OCI-LY7 (cell line): ENCODE measurements at regions not wholly inside any gene's neighbourhood (a gene's known extent, or its start where the extent isn't known, plus 50 kb on each side); places are given as distances from the start of the nearest gene placed in this dataset.

Experiments used
- BruUV-seq: library from RNA; stranded (reverse); fragments of 400-500 nt; replicated peaks from 2 replicates; lab custom pipeline; 2021; lab: Mats Ljungman, UMichigan
- CTCF ChIA-PET: fragments of 300-600 bp; sonication (Branson Sonifier 250); formaldehyde crosslinking; loops from one replicate; lab custom pipeline; 2022; ENCODE audit warnings: antibody characterized with exemption; ENCODE audit not compliant: unreplicated experiment; lab: Charles Lee
- POLR2A ChIA-PET: fragments of 300-600 bp; sonication (Branson Sonifier 250); formaldehyde crosslinking; loops from one replicate; lab custom pipeline; 2022; ENCODE audit warnings: antibody characterized with exemption; lab: Charles Lee
- DNase-seq: peaks from one replicate; pipeline ENCODE4 v3.0.0-alpha.2; 2015; ENCODE audit warnings: low spot score
- H2AFZ ChIP-seq: fragments of 200-600 bp; sonication (generic), shearing (Covaris generic); 2 replicates; pipeline ENCODE4 v1.6.1; 2014; ENCODE audit warnings: mild to moderate bottlenecking, antibody characterized with exemption, low read length, moderate library complexity
- H3K27ac ChIP-seq: fragments of 200-600 bp; sonication (generic); 2 replicates; pipeline ENCODE4 v1.5.1; 2014; ENCODE audit warnings: mixed run types, low read depth, mild to moderate bottlenecking, moderate library complexity, low read length, inconsistent platforms; ENCODE audit not compliant: poor library complexity, severe bottlenecking
- H3K36me3 ChIP-seq: fragments of 200-600 bp; sonication (generic); 2 replicates; pipeline ENCODE4 v1.6.1; 2014; ENCODE audit warnings: mild to moderate bottlenecking, antibody characterized with exemption, low read length, moderate library complexity, mixed read lengths; ENCODE audit not compliant: insufficient read depth
- H3K4me1 ChIP-seq: fragments of 200-600 bp; sonication (generic); 2 replicates; pipeline ENCODE4 v1.5.1; 2014; ENCODE audit warnings: mild to moderate bottlenecking, low read length; ENCODE audit not compliant: insufficient read depth, poor library complexity, severe bottlenecking
- H3K4me2 ChIP-seq: fragments of 200-600 bp; sonication (generic); 2 replicates; pipeline ENCODE4 v1.6.1; 2014; ENCODE audit warnings: mild to moderate bottlenecking, low read length
- H3K4me3 ChIP-seq: fragments of 200-600 bp; sonication (generic); 2 replicates; pipeline ENCODE4 v1.5.1; 2014; ENCODE audit warnings: mild to moderate bottlenecking, low read depth, low read length; ENCODE audit not compliant: poor library complexity, severe bottlenecking
- H3K79me2 ChIP-seq: fragments of 200-600 bp; sonication (generic); 2 replicates; pipeline ENCODE4 v1.6.1; 2016; ENCODE audit warnings: low read depth, mild to moderate bottlenecking, low read length, moderate library complexity, mixed read lengths; ENCODE audit not compliant: insufficient read depth
- H3K9me2 ChIP-seq: fragments of 200-600 bp; sonication (generic); 2 replicates; pipeline ENCODE4 v1.6.1; 2016; ENCODE audit warnings: mild to moderate bottlenecking, low read length, mixed read lengths; ENCODE audit not compliant: insufficient read depth
- H3K9me3 ChIP-seq: fragments of 200-600 bp; sonication (generic); 2 replicates; pipeline ENCODE4 v1.6.1; 2014; ENCODE audit warnings: mild to moderate bottlenecking, mixed run types, low read length, mixed read lengths
- H4K20me1 ChIP-seq: fragments of 200-600 bp; sonication (generic); 2 replicates; pipeline ENCODE4 v1.6.1; 2014; ENCODE audit warnings: mild to moderate bottlenecking, antibody characterized with exemption, low read length, moderate library complexity, mixed read lengths; ENCODE audit not compliant: insufficient read depth
- EZH2phosphoT487 ChIP-seq: fragments of 200-600 bp; sonication (generic); IDR thresholded peaks from 2 replicates; pipeline ENCODE4 v1.6.1; 2018; ENCODE audit warnings: low read depth, borderline replicate concordance, mild to moderate bottlenecking, mixed run types, antibody characterized with exemption, low read length, moderate library complexity, mixed read lengths
- intact Hi-C: fragments of 100-400 bp; cut with micrococcal nuclease; formaldehyde crosslinking; loops from one replicate; pipeline ENCODE4 v1.10.0; 2022; ENCODE audit not compliant: unreplicated experiment
- TF ChIP-seq, protein P1 (sequence below): fragments of 200-600 bp; sonication (generic); conservative IDR thresholded peaks from 2 replicates; pipeline ENCODE4 v1.5.1; 2014; ENCODE audit warnings: mild to moderate bottlenecking, antibody characterized with exemption, low read length, moderate library complexity, mixed read lengths

- CTCF ChIA-PET = no interaction called here
- intact Hi-C loops = no loop called here
- no peaks in the 10 kb centered on the region for H3K79me2 ChIP-seq
These were observed 201.8 kb upstream of the CCDC196 start for GRCh38 chr14:66284346-66284745.

DNA sequence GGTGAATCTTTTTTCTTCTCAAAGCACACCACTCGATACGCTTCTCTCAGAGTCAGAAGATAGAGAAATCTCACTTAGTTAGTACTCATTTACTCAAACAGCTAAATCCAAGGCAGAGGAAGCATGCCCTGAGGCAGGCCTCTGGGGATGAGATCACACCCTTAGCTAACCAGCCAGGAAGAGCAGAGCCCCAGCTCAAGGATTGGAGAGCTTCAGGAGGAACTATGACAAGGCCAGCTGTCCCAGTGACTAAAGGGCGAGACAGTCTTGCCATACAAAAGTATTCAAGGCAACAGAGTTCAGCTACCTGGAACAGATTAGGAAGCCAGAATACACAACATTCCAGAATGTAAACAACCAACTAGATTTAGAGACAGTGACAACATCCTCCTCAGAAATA, 197.7 kb upstream of the CCDC196 start:
- Histone ChIP-seq H3K27ac (no peak overlapping the region), H3K9me2 (no peaks in the 10 kb centered on the region), H3K36me3 (no peaks in the 10 kb centered on the region), H3K79me2 (no peaks in the 10 kb centered on the region), H3K4me3 (no peak overlapping the region), H2AFZ (no peak overlapping the region), H3K4me1 (no peaks in the 10 kb centered on the region), H3K9me3 (no peaks in the 10 kb centered on the region), H3K4me2 (no peak overlapping the region), H4K20me1 (no peaks in the 10 kb centered on the region)
- intact Hi-C loops = no loop called here
- TF ChIP-seq, protein P1, sequence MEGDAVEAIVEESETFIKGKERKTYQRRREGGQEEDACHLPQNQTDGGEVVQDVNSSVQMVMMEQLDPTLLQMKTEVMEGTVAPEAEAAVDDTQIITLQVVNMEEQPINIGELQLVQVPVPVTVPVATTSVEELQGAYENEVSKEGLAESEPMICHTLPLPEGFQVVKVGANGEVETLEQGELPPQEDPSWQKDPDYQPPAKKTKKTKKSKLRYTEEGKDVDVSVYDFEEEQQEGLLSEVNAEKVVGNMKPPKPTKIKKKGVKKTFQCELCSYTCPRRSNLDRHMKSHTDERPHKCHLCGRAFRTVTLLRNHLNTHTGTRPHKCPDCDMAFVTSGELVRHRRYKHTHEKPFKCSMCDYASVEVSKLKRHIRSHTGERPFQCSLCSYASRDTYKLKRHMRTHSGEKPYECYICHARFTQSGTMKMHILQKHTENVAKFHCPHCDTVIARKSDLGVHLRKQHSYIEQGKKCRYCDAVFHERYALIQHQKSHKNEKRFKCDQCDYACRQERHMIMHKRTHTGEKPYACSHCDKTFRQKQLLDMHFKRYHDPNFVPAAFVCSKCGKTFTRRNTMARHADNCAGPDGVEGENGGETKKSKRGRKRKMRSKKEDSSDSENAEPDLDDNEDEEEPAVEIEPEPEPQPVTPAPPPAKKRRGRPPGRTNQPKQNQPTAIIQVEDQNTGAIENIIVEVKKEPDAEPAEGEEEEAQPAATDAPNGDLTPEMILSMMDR = no peak
- TF ChIP-seq EZH2phosphoT487 = no peak
- POLR2A ChIA-PET = no interaction called here
- no peak for DNase-seq
- no TSS peak for BruUV-seq
- CTCF ChIA-PET = interaction anchor here (0.6 kb wide), 1 partner anchor 362 kb away, joined by 5 read pairs; no protein-coding TSS in a partner anchor

More at GRCh38 chr14:66284346-66284745, 201.8 kb upstream of the CCDC196 start:
- POLR2A ChIA-PET = no interaction called here
- Histone ChIP-seq H4K20me1 (no peaks in the 10 kb centered on the region), H3K9me3 (no peaks in the 10 kb centered on the region), H3K4me2 (no peak overlapping the region), H3K4me1 (no peaks in the 10 kb centered on the region), H3K27ac (no peak overlapping the region), H3K9me2 (no peaks in the 10 kb centered on the region), H3K4me3 (no peak overlapping the region), H3K36me3 (no peaks in the 10 kb centered on the region), H2AFZ (no peak overlapping the region)
- TF ChIP-seq, protein P1 = no peak
- TF ChIP-seq EZH2phosphoT487 = no peak
- DNase-seq = no peak
- no TSS peak for BruUV-seq

DNA sequence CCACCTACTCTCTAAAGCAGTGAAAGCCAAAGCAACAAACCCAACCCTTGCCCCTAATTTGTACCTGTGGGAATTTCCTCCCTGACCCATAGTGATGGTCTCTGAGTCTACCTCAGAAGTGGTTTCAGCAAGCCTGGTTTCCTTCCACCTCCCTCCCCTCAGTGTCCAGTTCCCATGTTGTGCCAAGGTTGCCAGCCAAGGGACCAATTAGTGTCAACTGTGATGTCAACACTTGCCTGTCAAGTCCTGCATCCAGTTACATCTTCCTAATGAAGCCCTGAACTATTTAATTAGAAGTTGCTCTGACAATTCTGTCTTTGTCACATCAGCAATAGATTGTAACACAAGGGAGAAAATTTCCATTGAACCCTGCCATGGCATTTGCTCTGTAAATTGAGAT, 194.4 kb upstream of the CCDC196 start:
- Histone ChIP-seq H3K27ac (no peak overlapping the region), H4K20me1 (no peaks in the 10 kb centered on the region), H3K36me3 (no peaks in the 10 kb centered on the region), H2AFZ (no peak overlapping the region), H3K4me2 (no peak overlapping the region), H3K79me2 (no peaks in the 10 kb centered on the region), H3K9me2 (no peaks in the 10 kb centered on the region), H3K9me3 (no peaks in the 10 kb centered on the region), H3K4me1 (no peaks in the 10 kb centered on the region), H3K4me3 (no peak overlapping the region)
- DNase-seq = no peak
- no peak for TF ChIP-seq EZH2phosphoT487
- TF ChIP-seq, protein P1 = no peak
- BruUV-seq = no TSS peak
- intact Hi-C loops = no loop called here
- POLR2A ChIA-PET = no interaction called here
- CTCF ChIA-PET = no interaction called here
